Gastrocnemius medialis (tissue), 4 donors: ENCODE measurements at regions not wholly inside any gene's neighbourhood (a gene's known extent, or its start where the extent isn't known, plus 50 kb on each side); places are given as distances from the start of the nearest gene placed in this dataset.

Experiments
- ATAC-seq, 2 donors: fragments of 150-250 bp; one replicate each; pipeline ENCODE4 v1.9.1; 2016
- DNase-seq, 2 donors: peaks; one replicate each; pipeline ENCODE4 v3.0.0-alpha.2; 2019
- H3K27ac ChIP-seq, 4 donors: fragments of 200-600 bp; sonication (generic); 1 replicate in 1 of 4; 2 replicates in 3 of 4; pipeline ENCODE4 v1.5.1; 2016 to 2018; ENCODE audit warnings: mild to moderate bottlenecking in 2 of 4, moderate library complexity in 1 of 4
- H3K27me3 ChIP-seq, 3 donors: fragments of 200-600 bp; sonication (generic) in 2 of 3; 1 replicate in 1 of 3; 2 replicates in 2 of 3; pipeline versions ENCODE4 v1.5.1 to v1.6.0; 2016 to 2019; ENCODE audit warnings: mild to moderate bottlenecking in 1 of 3, moderate library complexity in 1 of 3
- H3K36me3 ChIP-seq, 2 donors: fragments of 200-600 bp; sonication (generic) in 1 of 2; one replicate each; pipeline ENCODE4 v1.5.1; 2017 to 2018
- H3K4me1 ChIP-seq, 2 donors: fragments of 200-600 bp; sonication (generic) in 1 of 2; one replicate each; pipeline ENCODE4 v1.5.1; 2016 to 2017; ENCODE audit warnings: mild to moderate bottlenecking in 2 of 2
- H3K4me3 ChIP-seq, 4 donors: fragments of 200-600 bp; sonication (generic) in 3 of 4; 1 replicate in 1 of 4; 2 replicates in 3 of 4; pipeline ENCODE4 v1.5.1; 2016 to 2019; ENCODE audit warnings: mild to moderate bottlenecking in 2 of 4
- H3K9me3 ChIP-seq, 3 donors: fragments of 200-600 bp; sonication (generic) in 2 of 3; 1 replicate in 1 of 3; 2 replicates in 2 of 3; pipeline ENCODE4 v1.5.1; 2016 to 2019
- POLR2A ChIP-seq, 2 donors: fragments of 450-650 bp; IDR thresholded peaks; one replicate each; pipeline ENCODE4 v1.6.1; 2017; ENCODE audit warnings: antibody characterized with exemption in 2 of 2, mild to moderate bottlenecking in 2 of 2, moderate library complexity in 2 of 2
- in situ Hi-C, 4 donors: fragments of 200-750 bp; cut with MboI; loops; one replicate each; pipeline versions ENCODE4 v1.15.0 to v1.8.0; 2017; ENCODE audit warnings: low sequenced_read_pairs in 4 of 4
- intact Hi-C: fragments of 100-400 bp; cut with DNase I; formaldehyde crosslinking; loops from one replicate; pipeline ENCODE4 v1.15.1; 2023; ENCODE audit warnings: low total_unique reads
- TF ChIP-seq, protein P1 (sequence below), 5 experiments: fragments of 450-650 bp in 3 of 5; fragments of 200-600 bp in 2 of 5; sonication (generic) in 2 of 5; IDR thresholded peaks in 4 of 5; conservative IDR thresholded peaks in 1 of 5; 1 replicate in 4 of 5; 2 replicates in 1 of 5; pipeline ENCODE4 v1.5.1; 2016 to 2019; ENCODE audit warnings: antibody characterized with exemption in 5 of 5, mild to moderate bottlenecking in 3 of 5, moderate library complexity in 3 of 5

DNA sequence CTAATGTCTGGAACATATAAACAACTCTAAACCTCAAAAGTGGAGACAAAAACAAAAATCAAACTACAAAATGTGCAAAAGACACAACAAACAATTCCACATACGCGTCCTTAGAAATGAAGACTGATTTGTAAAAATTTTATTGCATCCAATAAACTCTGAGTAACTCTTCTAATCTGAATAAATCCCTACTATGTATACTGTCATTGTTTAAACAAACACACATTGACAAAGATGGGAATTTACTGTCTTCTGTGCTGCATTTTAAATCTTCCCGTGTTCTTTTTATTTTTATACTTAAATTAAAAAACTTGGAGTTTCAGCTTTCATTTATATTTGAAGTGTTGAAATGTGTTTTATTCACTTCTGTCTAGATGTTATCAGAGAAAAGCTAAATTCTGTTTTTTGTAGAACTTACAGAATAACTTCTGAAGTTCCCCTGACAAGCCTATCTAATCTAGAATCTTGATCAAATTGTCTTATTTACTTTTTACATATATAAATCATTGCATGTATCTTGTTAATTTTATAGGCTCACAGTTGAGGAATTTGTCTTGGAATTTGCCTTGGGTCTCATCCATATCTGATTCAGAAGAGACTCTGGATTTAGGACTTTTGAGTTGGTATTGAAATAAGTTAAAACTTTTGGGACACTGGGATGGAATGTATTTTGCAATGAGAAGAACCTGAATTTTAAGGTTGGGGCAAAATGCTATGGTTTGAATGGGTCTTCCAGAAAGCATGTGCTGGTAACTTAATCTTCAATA, 2064.4 kb upstream of the C9orf72 start:
- intact Hi-C loops = no loop called here
- H3K27ac ChIP-seq = no peak overlapping the region
- no peak overlapping the region for H3K4me3 ChIP-seq
- H3K9me3 ChIP-seq = no peaks in the 10 kb centered on the region
- ATAC-seq (no peak), DNase-seq (no peak)
- no peaks in the 10 kb centered on the region for H3K4me1 ChIP-seq
- H3K27me3 ChIP-seq = no peaks in the 10 kb centered on the region
- TF ChIP-seq, protein P1, sequence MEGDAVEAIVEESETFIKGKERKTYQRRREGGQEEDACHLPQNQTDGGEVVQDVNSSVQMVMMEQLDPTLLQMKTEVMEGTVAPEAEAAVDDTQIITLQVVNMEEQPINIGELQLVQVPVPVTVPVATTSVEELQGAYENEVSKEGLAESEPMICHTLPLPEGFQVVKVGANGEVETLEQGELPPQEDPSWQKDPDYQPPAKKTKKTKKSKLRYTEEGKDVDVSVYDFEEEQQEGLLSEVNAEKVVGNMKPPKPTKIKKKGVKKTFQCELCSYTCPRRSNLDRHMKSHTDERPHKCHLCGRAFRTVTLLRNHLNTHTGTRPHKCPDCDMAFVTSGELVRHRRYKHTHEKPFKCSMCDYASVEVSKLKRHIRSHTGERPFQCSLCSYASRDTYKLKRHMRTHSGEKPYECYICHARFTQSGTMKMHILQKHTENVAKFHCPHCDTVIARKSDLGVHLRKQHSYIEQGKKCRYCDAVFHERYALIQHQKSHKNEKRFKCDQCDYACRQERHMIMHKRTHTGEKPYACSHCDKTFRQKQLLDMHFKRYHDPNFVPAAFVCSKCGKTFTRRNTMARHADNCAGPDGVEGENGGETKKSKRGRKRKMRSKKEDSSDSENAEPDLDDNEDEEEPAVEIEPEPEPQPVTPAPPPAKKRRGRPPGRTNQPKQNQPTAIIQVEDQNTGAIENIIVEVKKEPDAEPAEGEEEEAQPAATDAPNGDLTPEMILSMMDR (IDR thresholded peaks at IDR 0.05 in 4 of 5, conservative IDR thresholded peaks at IDR 0.05 in 1 of 5) = no peak
- no peak for TF ChIP-seq POLR2A (IDR thresholded peaks at IDR 0.05)
- no peaks in the 10 kb centered on the region for H3K36me3 ChIP-seq
- in situ Hi-C loops = no loop called here

DNA sequence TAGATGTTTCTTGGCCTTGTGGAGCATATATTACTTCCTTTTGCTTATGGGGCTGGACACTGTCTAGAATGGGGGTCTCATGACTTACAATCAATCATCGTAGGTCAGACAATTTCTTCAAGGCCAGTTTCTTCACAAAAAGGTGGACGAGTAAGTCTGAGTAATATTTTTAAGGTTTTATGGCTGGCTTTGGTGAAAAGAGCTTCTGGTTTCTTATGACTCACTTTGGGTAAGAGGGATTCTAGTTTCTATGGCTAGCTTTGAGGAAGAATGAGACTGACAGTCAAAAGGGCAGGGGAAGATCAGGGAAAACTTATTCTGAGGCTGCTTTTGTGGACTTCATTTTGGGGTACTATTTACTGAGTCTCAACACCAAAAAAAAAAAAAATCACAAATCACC, 2067.2 kb upstream of the C9orf72 start:
- Histone ChIP-seq H3K27ac (no peak overlapping the region), H3K4me1 (no peaks in the 10 kb centered on the region), H3K36me3 (no peaks in the 10 kb centered on the region), H3K9me3 (no peaks in the 10 kb centered on the region), H3K27me3 (no peaks in the 10 kb centered on the region), H3K4me3 (no peak overlapping the region)
- TF ChIP-seq, protein P1 (IDR thresholded peaks at IDR 0.05 in 4 of 5, conservative IDR thresholded peaks at IDR 0.05 in 1 of 5) = no peak
- no peak for TF ChIP-seq POLR2A (IDR thresholded peaks at IDR 0.05)
- intact Hi-C loops = no loop called here
- DNase-seq = no peak
- ATAC-seq = no peak
- in situ Hi-C loops = no loop called here

DNA sequence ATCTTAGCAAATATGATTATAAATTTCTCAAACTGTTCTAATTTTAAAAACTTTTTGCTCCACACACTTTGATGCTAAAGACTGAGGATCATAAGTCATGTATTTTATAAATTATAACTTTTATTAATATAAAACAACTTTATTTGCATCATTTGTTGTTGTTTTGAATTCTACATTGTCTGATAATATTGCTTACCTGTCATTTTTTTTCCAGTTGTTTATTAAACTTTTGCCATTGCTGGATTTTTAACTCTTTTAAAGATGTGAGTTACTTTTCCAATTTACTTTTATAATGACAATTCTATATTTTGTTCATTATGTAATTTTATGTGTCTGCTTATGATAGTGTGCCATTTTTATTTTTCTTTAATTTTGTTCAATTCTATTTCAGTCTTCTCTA, 2071.2 kb upstream of the C9orf72 start:
- DNase-seq (no peak), ATAC-seq (no peak)
- H3K9me3 ChIP-seq = no peaks in the 10 kb centered on the region
- H3K36me3 ChIP-seq = no peaks in the 10 kb centered on the region
- no peaks in the 10 kb centered on the region for H3K27me3 ChIP-seq
- TF ChIP-seq, protein P1 (IDR thresholded peaks at IDR 0.05 in 4 of 5, conservative IDR thresholded peaks at IDR 0.05 in 1 of 5) = no peak
- TF ChIP-seq POLR2A (IDR thresholded peaks at IDR 0.05) = no peak
- H3K4me3 ChIP-seq = no peak overlapping the region
- H3K4me1 ChIP-seq = no peaks in the 10 kb centered on the region
- in situ Hi-C loops (no loop called here), intact Hi-C loops (no loop called here)
- no peak overlapping the region for H3K27ac ChIP-seq

DNA sequence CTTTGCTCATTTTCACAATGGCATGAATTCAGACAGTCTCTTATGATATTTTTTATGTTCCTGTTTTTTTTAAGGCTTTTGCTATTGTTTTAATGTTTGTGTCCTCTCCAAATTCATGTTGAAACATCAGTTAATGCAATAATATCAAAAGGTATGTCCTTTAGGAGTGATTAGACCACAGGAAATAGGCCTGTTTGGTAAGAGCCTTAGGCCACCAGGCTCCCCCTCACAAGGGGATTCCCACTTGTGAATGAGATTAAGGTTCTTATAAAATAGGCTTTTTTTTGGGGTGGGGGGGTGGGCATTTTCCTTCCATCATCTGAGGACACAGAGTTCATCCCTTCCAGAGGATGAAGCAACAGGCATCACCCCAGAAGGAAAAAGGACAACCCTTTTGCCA, 2074.2 kb upstream of the C9orf72 start:
- intact Hi-C loops = no loop called here
- Histone ChIP-seq H3K4me3 (no peak overlapping the region), H3K36me3 (no peaks in the 10 kb centered on the region), H3K4me1 (no peaks in the 10 kb centered on the region), H3K27me3 (no peaks in the 10 kb centered on the region), H3K27ac (no peak overlapping the region), H3K9me3 (no peaks in the 10 kb centered on the region)
- in situ Hi-C loops = no loop called here
- no peak for ATAC-seq
- DNase-seq = no peak
- TF ChIP-seq POLR2A (IDR thresholded peaks at IDR 0.05) = no peak
- TF ChIP-seq, protein P1 (IDR thresholded peaks at IDR 0.05 in 4 of 5, conservative IDR thresholded peaks at IDR 0.05 in 1 of 5) = no peak

DNA sequence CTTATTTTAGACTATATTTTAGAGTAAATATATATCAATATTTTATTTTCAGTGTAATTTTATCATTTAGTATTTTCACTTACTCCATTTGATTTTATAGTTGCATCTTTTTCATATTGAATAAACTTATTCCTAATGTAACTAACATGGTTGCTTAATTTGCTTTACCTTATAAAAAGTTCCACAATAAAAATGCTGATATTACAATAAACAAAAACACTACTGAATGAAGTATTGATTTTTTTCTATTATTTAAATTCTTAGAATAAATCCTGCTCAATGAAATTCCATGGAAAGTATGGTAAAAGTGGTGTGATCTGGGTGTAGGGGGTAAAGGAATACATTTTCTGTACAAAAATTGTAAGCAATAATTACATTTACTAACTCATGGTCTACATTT, 2074.9 kb upstream of the C9orf72 start:
- Histone ChIP-seq H3K4me3 (no peak overlapping the region), H3K36me3 (no peaks in the 10 kb centered on the region), H3K27ac (no peak overlapping the region), H3K27me3 (no peaks in the 10 kb centered on the region), H3K9me3 (no peaks in the 10 kb centered on the region), H3K4me1 (no peaks in the 10 kb centered on the region)
- intact Hi-C loops (no loop called here), in situ Hi-C loops (no loop called here)
- no peak for TF ChIP-seq POLR2A (IDR thresholded peaks at IDR 0.05)
- TF ChIP-seq, protein P1 (IDR thresholded peaks at IDR 0.05 in 4 of 5, conservative IDR thresholded peaks at IDR 0.05 in 1 of 5) = no peak
- no peak for DNase-seq
- no peak for ATAC-seq
